ENCODE measurements at regions not wholly inside any gene's neighbourhood (a gene's known extent, or its start where the extent isn't known, plus 50 kb on each side); places are given as distances from the start of the nearest gene placed in this dataset.

GRCh38 chr7:67391168-67391567 is 394.5 kb downstream of the TYW1 start:
- TF ChIP-seq, protein P1, sequence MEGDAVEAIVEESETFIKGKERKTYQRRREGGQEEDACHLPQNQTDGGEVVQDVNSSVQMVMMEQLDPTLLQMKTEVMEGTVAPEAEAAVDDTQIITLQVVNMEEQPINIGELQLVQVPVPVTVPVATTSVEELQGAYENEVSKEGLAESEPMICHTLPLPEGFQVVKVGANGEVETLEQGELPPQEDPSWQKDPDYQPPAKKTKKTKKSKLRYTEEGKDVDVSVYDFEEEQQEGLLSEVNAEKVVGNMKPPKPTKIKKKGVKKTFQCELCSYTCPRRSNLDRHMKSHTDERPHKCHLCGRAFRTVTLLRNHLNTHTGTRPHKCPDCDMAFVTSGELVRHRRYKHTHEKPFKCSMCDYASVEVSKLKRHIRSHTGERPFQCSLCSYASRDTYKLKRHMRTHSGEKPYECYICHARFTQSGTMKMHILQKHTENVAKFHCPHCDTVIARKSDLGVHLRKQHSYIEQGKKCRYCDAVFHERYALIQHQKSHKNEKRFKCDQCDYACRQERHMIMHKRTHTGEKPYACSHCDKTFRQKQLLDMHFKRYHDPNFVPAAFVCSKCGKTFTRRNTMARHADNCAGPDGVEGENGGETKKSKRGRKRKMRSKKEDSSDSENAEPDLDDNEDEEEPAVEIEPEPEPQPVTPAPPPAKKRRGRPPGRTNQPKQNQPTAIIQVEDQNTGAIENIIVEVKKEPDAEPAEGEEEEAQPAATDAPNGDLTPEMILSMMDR (IDR thresholded peaks at IDR 0.05), result no peak
- TF ChIP-seq POLR2AphosphoS5 (IDR thresholded peaks at IDR 0.05) (no peak), POLR2A (IDR thresholded peaks at IDR 0.05) (no peak), EP300 (IDR thresholded peaks at IDR 0.05) (no peak)
